Mesenchymal stem cell (in vitro differentiated cells and primary cell): ENCODE measurements at regions not wholly inside any gene's neighbourhood (a gene's known extent, or its start where the extent isn't known, plus 50 kb on each side); places are given as distances from the start of the nearest gene placed in this dataset.

Experiments used
- DNase-seq: peaks from one replicate; pipeline ENCODE4 v3.0.0-alpha.2; 2013
- H2AFZ ChIP-seq: one replicate; pipeline ENCODE4 v1.6.1; 2013; ENCODE audit warnings: low read depth, mild to moderate bottlenecking, control low read depth, inconsistent platforms, low read length, moderate library complexity
- H2AK5ac ChIP-seq: 2 replicates; pipeline ENCODE4 v1.6.1; 2013; ENCODE audit warnings: low read length, moderate library complexity, mild to moderate bottlenecking, inconsistent platforms; ENCODE audit not compliant: severe bottlenecking
- H2BK120ac ChIP-seq: one replicate; pipeline ENCODE4 v1.6.1; 2013; ENCODE audit warnings: low read depth, mild to moderate bottlenecking, inconsistent platforms, low read length, moderate library complexity
- H2BK12ac ChIP-seq, 2 experiments: one replicate each; pipeline ENCODE4 v1.6.1; 2013; ENCODE audit warnings: inconsistent platforms in 2 of 2, low read length in 2 of 2, mild to moderate bottlenecking in 2 of 2, moderate library complexity in 2 of 2, control low read depth in 1 of 2
- H2BK15ac ChIP-seq: one replicate; pipeline ENCODE4 v1.6.1; 2013; ENCODE audit warnings: mild to moderate bottlenecking, low read depth, inconsistent platforms; ENCODE audit not compliant: poor library complexity, severe bottlenecking
- H2BK5ac ChIP-seq: 2 replicates; pipeline ENCODE4 v1.6.1; 2013; ENCODE audit warnings: low read depth, mild to moderate bottlenecking, low read length, control low read depth, inconsistent platforms; ENCODE audit not compliant: poor library complexity, severe bottlenecking
- H3K14ac ChIP-seq, 2 experiments: one replicate each; pipeline ENCODE4 v1.6.1; 2013; ENCODE audit warnings: inconsistent platforms in 2 of 2, low read length in 2 of 2, control low read depth in 1 of 2, mild to moderate bottlenecking in 1 of 2, moderate library complexity in 1 of 2
- H3K18ac ChIP-seq, 2 experiments: one replicate each; pipeline ENCODE4 v1.6.1; 2013; ENCODE audit warnings: inconsistent platforms in 2 of 2, low read length in 2 of 2, control low read depth in 1 of 2, low read depth in 1 of 2, mild to moderate bottlenecking in 1 of 2
- H3K23ac ChIP-seq, 2 experiments: one replicate each; pipeline ENCODE4 v1.6.1; 2013; ENCODE audit warnings: inconsistent platforms in 2 of 2, low read length in 2 of 2, mild to moderate bottlenecking in 2 of 2, moderate library complexity in 2 of 2, control low read depth in 1 of 2
- H3K27ac ChIP-seq: 2 replicates; pipeline ENCODE4 v1.5.1; 2013; ENCODE audit warnings: mild to moderate bottlenecking, moderate library complexity, low read length, control low read depth, inconsistent platforms; ENCODE audit not compliant: poor library complexity, severe bottlenecking
- H3K27me3 ChIP-seq, 2 experiments: 2 replicates each; pipeline versions ENCODE4 v1.6.1 to v1.7.0; 2013; ENCODE audit warnings: low read length in 2 of 2, mild to moderate bottlenecking in 2 of 2, moderate library complexity in 2 of 2, control low read depth in 1 of 2, inconsistent platforms in 1 of 2; ENCODE audit not compliant: control insufficient read depth in 1 of 2, insufficient read depth in 1 of 2
- H3K36me3 ChIP-seq, 2 experiments: 2 replicates each; pipeline versions ENCODE4 v1.6.1 to v1.7.0; 2013; ENCODE audit warnings: low read length in 2 of 2, control low read depth in 1 of 2, inconsistent platforms in 1 of 2, low read depth in 1 of 2, mild to moderate bottlenecking in 1 of 2; ENCODE audit not compliant: insufficient read depth in 2 of 2, control insufficient read depth in 1 of 2
- H3K4ac ChIP-seq, 2 experiments: one replicate each; pipeline ENCODE4 v1.6.1; 2013; ENCODE audit warnings: inconsistent platforms in 2 of 2, low read length in 2 of 2, mild to moderate bottlenecking in 2 of 2, moderate library complexity in 2 of 2, control low read depth in 1 of 2, low read depth in 1 of 2
- H3K4me1 ChIP-seq: 2 replicates; pipeline ENCODE4 v1.6.1; 2013; ENCODE audit warnings: low read depth, low read length, control low read depth; ENCODE audit not compliant: control insufficient read depth, insufficient read depth
- H3K4me2 ChIP-seq: 2 replicates; pipeline ENCODE4 v1.6.1; 2013; ENCODE audit warnings: low read length, mild to moderate bottlenecking, inconsistent platforms; ENCODE audit not compliant: poor library complexity, severe bottlenecking
- H3K4me3 ChIP-seq, 2 experiments: 2 replicates each; pipeline versions ENCODE4 v1.5.1 to v1.7.0; 2013; ENCODE audit warnings: low read length in 2 of 2, mild to moderate bottlenecking in 2 of 2, control low read depth in 1 of 2, low read depth in 1 of 2; ENCODE audit not compliant: insufficient read depth in 1 of 2
- H3K79me1 ChIP-seq: replicated peaks from 2 replicates; pipeline ENCODE4 v1.6.1; 2013; ENCODE audit warnings: mild to moderate bottlenecking, control low read depth, low read length, inconsistent platforms; ENCODE audit not compliant: poor library complexity, severe bottlenecking
- H3K9ac ChIP-seq: 2 replicates; pipeline ENCODE4 v1.7.0; 2013; ENCODE audit warnings: mild to moderate bottlenecking, low read length, moderate library complexity
- H3K9me3 ChIP-seq: 2 replicates; pipeline ENCODE4 v1.7.0; 2013; ENCODE audit warnings: mild to moderate bottlenecking, low read length; ENCODE audit not compliant: control insufficient read depth
- H4K8ac ChIP-seq: one replicate; pipeline ENCODE4 v1.6.1; 2013; ENCODE audit warnings: inconsistent platforms, mild to moderate bottlenecking, low read length, moderate library complexity
- H4K91ac ChIP-seq: one replicate; pipeline ENCODE4 v1.6.1; 2013; ENCODE audit warnings: mild to moderate bottlenecking, low read length, inconsistent platforms
- WGBS: methylation state at CpG from one replicate; pipeline ENCODE4 v1.1.7; 2013; ENCODE audit warnings: mixed read lengths; 5-methylcytosine and 5-hydroxymethylcytosine counted together

GRCh38 chr10:37701781-37702493, 155.5 kb downstream of the ZNF248 start:
- no peak overlapping the region for H3K27ac ChIP-seq
- H3K4me1 ChIP-seq: no peaks in the 10 kb centered on the region
- 76% methylated on average over 16 of the region's 16 CpGs for WGBS
- H2BK120ac ChIP-seq: no peak overlapping the region
- no peak overlapping the region for H3K4me2 ChIP-seq
- no peak overlapping the region for H2BK15ac ChIP-seq
- no peaks in the 10 kb centered on the region for H3K27me3 ChIP-seq
- H3K14ac ChIP-seq: no peak overlapping the region
- H2AK5ac ChIP-seq: no peak overlapping the region
- H3K4me3 ChIP-seq: no peak overlapping the region
- peak overlapping the region; percentile 27 for H2AFZ ChIP-seq
- H3K18ac ChIP-seq: no peak overlapping the region
- H3K9me3 ChIP-seq: no peaks in the 10 kb centered on the region
- DNase-seq: no peak
- H3K36me3 ChIP-seq: no peaks in the 10 kb centered on the region
- no peak overlapping the region for H4K91ac ChIP-seq
- no peak overlapping the region for H3K23ac ChIP-seq
- H4K8ac ChIP-seq: no peak overlapping the region
- H2BK12ac ChIP-seq: no peak overlapping the region
- no peak overlapping the region for H3K4ac ChIP-seq
- H3K79me1 ChIP-seq: no peaks in the 10 kb centered on the region
- no peak overlapping the region for H3K9ac ChIP-seq
- H2BK5ac ChIP-seq: no peak overlapping the region

DNA sequence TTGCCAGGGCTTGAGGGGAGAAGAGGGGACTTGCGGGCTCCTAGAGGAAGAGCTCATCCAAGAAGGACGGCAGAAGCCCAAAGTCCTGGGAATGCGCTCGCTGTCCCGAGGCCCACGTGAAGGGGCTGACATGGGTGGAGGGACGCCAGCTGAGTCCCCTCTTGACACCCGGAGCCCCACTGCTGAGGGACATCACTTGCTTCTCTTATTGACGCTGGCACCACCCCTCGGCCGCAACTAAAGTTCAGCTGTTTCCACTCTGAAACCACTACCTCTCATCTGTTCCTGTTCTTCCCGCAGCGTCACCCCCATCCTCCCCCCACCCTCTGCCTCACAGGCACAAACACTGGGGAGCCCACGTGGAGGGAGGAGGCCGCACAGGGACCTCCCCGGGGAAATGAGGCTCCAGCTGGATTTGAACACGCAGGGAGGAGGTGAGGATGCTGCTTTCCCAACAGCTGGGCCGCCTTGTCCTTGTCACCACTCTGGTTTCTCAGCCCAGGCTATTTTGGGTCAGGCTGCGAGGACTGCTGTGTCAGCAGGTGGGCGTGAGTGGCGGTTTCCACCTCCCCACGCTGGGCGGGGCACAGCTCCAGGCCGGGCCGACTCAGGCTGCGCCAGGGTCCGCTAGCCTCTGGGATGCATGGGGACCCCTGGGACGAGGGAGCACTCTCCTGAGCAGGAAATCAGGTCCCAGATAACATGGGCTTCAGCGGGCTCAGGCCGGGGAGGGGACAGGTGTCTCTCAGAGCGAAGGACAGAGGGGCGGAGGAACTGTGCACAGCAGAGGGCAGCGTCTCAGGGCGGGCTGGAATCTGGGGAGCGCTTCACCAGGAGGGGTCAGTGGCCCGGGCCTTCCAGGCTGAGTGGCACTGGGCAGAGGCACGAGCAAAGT, 156.3 kb downstream of the ZNF248 start:
- H3K27ac ChIP-seq: no peak overlapping the region
- no peak for DNase-seq

GRCh38 chr10:37687581-37687980, 169.8 kb downstream of the ZNF248 start:
- no peak overlapping the region for H3K18ac ChIP-seq
- H2BK5ac ChIP-seq: no peak overlapping the region
- H3K9me3 ChIP-seq: peaks cover 11% of the 10 kb centered on the region
- H3K9ac ChIP-seq: no peak overlapping the region
- H3K14ac ChIP-seq: no peak overlapping the region
- no peak overlapping the region for H3K23ac ChIP-seq
- no peak overlapping the region for H2AFZ ChIP-seq
- H3K27ac ChIP-seq: no peak overlapping the region
- no peak overlapping the region for H2BK12ac ChIP-seq
- H3K4ac ChIP-seq: no peak overlapping the region
- H3K27me3 ChIP-seq: no peaks in the 10 kb centered on the region
- H2BK120ac ChIP-seq: no peak overlapping the region
- no peak overlapping the region for H3K4me2 ChIP-seq
- H2AK5ac ChIP-seq: no peak overlapping the region
- no peak overlapping the region for H4K91ac ChIP-seq
- WGBS: 62% methylated on average over 3 of the region's 3 CpGs
- H4K8ac ChIP-seq: no peak overlapping the region
- H3K4me1 ChIP-seq: no peaks in the 10 kb centered on the region
- no peak for DNase-seq
- no peaks in the 10 kb centered on the region for H3K79me1 ChIP-seq
- no peak overlapping the region for H2BK15ac ChIP-seq
- no peaks in the 10 kb centered on the region for H3K36me3 ChIP-seq
- H3K4me3 ChIP-seq: no peak overlapping the region

More for the DNA sequence above, 156.3 kb downstream of the ZNF248 start:
- no peak overlapping the region for H2BK120ac ChIP-seq
- no peak overlapping the region for H3K4ac ChIP-seq
- H3K4me3 ChIP-seq: no peak overlapping the region
- H2AFZ ChIP-seq: peak overlapping the region; percentile 27
- H3K79me1 ChIP-seq: no peaks in the 10 kb centered on the region
- H4K8ac ChIP-seq: no peak overlapping the region
- WGBS: 79% methylated on average over 37 of the region's 37 CpGs
- H2AK5ac ChIP-seq: no peak overlapping the region
- H3K4me1 ChIP-seq: no peaks in the 10 kb centered on the region
- H3K23ac ChIP-seq: no peak overlapping the region
- H3K27me3 ChIP-seq: no peaks in the 10 kb centered on the region
- H3K4me2 ChIP-seq: no peak overlapping the region
- no peak overlapping the region for H3K18ac ChIP-seq
- no peak overlapping the region for H3K14ac ChIP-seq
- H3K9me3 ChIP-seq: no peaks in the 10 kb centered on the region
- no peak overlapping the region for H2BK5ac ChIP-seq
- no peak overlapping the region for H3K9ac ChIP-seq
- H2BK12ac ChIP-seq: no peak overlapping the region
- no peaks in the 10 kb centered on the region for H3K36me3 ChIP-seq
- H2BK15ac ChIP-seq: no peak overlapping the region
- H4K91ac ChIP-seq: no peak overlapping the region
